A673 (cell line): ENCODE measurements at regions not wholly inside any gene's neighbourhood (a gene's known extent, or its start where the extent isn't known, plus 50 kb on each side); places are given as distances from the start of the nearest gene placed in this dataset.

Experiments
- EZH2 ChIP-seq: fragments of 200-600 bp; sonication (generic); IDR thresholded peaks from 2 replicates; pipeline ENCODE4 v1.6.1; 2017; ENCODE audit warnings: borderline replicate concordance, low read depth, mild to moderate bottlenecking, mixed read lengths, antibody characterized with exemption, low read length; ENCODE audit not compliant: poor library complexity, severe bottlenecking
- TF ChIP-seq, protein P1 (sequence below): fragments of 300-800, 200-600 bp; sonication (generic); conservative IDR thresholded peaks from 2 replicates; pipeline ENCODE4 v1.5.1; 2017; ENCODE audit warnings: low read depth, mild to moderate bottlenecking, antibody characterized with exemption, low read length, moderate library complexity, mixed read lengths

DNA sequence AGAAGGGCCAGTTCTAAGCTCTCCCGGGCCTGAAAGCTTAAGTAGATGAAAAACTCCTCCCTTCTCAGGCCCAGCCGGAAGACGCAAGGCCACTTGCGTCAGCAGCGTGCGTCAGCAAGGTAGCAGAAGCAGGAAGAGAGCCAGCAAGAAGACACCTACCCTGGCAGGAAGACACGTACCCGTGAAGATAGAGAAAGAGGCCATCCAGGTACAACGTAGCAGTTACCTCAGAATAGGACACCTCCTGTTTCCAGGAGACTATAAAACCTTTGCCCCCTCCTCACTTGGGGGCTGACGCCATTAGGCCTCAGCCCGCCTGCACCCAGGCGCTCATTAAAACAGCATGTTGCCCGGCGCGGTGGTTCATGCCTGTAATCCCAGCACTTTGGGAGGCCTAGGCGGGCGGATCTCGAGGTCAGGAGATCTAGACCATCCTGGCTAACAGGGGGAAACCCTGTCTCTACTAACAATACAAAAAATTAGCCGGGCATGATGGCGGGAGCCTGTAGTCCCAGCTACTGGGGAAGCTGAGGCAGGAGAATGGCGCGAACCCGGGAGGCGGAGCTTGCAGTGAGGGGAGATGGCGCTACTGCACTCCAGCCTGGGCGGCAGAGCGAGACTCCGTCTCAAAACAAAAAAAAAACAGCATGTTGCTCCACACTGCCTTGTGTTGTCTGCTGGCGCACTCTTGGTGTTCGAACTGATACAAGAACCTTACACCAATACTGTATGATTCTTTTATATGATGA is 242.7 kb upstream of the NWD2 start:
- TF ChIP-seq, protein P1, sequence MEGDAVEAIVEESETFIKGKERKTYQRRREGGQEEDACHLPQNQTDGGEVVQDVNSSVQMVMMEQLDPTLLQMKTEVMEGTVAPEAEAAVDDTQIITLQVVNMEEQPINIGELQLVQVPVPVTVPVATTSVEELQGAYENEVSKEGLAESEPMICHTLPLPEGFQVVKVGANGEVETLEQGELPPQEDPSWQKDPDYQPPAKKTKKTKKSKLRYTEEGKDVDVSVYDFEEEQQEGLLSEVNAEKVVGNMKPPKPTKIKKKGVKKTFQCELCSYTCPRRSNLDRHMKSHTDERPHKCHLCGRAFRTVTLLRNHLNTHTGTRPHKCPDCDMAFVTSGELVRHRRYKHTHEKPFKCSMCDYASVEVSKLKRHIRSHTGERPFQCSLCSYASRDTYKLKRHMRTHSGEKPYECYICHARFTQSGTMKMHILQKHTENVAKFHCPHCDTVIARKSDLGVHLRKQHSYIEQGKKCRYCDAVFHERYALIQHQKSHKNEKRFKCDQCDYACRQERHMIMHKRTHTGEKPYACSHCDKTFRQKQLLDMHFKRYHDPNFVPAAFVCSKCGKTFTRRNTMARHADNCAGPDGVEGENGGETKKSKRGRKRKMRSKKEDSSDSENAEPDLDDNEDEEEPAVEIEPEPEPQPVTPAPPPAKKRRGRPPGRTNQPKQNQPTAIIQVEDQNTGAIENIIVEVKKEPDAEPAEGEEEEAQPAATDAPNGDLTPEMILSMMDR = no peak
- no peak for TF ChIP-seq EZH2
